OCI-LY1 (cell line): ENCODE measurements at regions not wholly inside any gene's neighbourhood (a gene's known extent, or its start where the extent isn't known, plus 50 kb on each side); places are given as distances from the start of the nearest gene placed in this dataset.

Experiments used
- H2AFZ ChIP-seq: fragments of 200-600 bp; sonication (generic), shearing (Covaris generic); 2 replicates; pipeline ENCODE4 v1.6.0; 2014; ENCODE audit warnings: antibody characterized with exemption, mild to moderate bottlenecking, low read length
- H3F3A ChIP-seq: fragments of 200-600 bp; sonication (generic), shearing (Covaris generic); 2 replicates; pipeline ENCODE4 v1.6.0; 2014; ENCODE audit warnings: mild to moderate bottlenecking, antibody characterized with exemption, low read length, moderate library complexity; ENCODE audit not compliant: insufficient read depth
- H3K27ac ChIP-seq: fragments of 200-600 bp; sonication (generic); 2 replicates; pipeline ENCODE4 v1.5.1; 2014; ENCODE audit warnings: low read length, mixed run types, mild to moderate bottlenecking, low read depth; ENCODE audit not compliant: poor library complexity, severe bottlenecking
- H3K27me3 ChIP-seq: fragments of 200-600 bp; sonication (generic); 2 replicates; pipeline ENCODE4 v1.6.0; 2014; ENCODE audit warnings: antibody characterized with exemption, mild to moderate bottlenecking, low read length, moderate library complexity; ENCODE audit not compliant: insufficient read depth
- H3K36me3 ChIP-seq: fragments of 200-600 bp; sonication (generic); 2 replicates; pipeline ENCODE4 v1.6.1; 2014; ENCODE audit warnings: mild to moderate bottlenecking, antibody characterized with exemption, low read length, moderate library complexity, mixed read lengths; ENCODE audit not compliant: insufficient read depth
- H3K4me1 ChIP-seq: fragments of 200-600 bp; sonication (generic); 2 replicates; pipeline ENCODE4 v1.5.1; 2014; ENCODE audit warnings: mild to moderate bottlenecking, low read length, moderate library complexity; ENCODE audit not compliant: insufficient read depth, severe bottlenecking
- H3K4me2 ChIP-seq: fragments of 200-600 bp; sonication (generic), shearing (Covaris generic); 2 replicates; pipeline ENCODE4 v1.6.1; 2014; ENCODE audit warnings: low read length
- H3K4me3 ChIP-seq: fragments of 200-600 bp; sonication (generic); 2 replicates; pipeline ENCODE4 v1.5.1; 2014; ENCODE audit warnings: low read length, low read depth, mild to moderate bottlenecking, mixed read lengths; ENCODE audit not compliant: poor library complexity, severe bottlenecking
- H3K79me2 ChIP-seq: fragments of 200-600 bp; shearing (Covaris generic); 2 replicates; pipeline ENCODE4 v1.6.1; 2016; ENCODE audit warnings: mixed run types, low read length, mixed read lengths; ENCODE audit not compliant: insufficient read depth
- H3K9ac ChIP-seq: fragments of 200-600 bp; sonication (generic), shearing (Covaris generic); 2 replicates; pipeline ENCODE4 v1.6.1; 2014; ENCODE audit warnings: mild to moderate bottlenecking, low read length, mixed read lengths
- H3K9me2 ChIP-seq: fragments of 200-600 bp; sonication (generic), shearing (Covaris generic); 2 replicates; pipeline ENCODE4 v1.6.1; 2014; ENCODE audit warnings: low read depth, mild to moderate bottlenecking, low read length, mixed read lengths
- H3K9me3 ChIP-seq: fragments of 200-600 bp; shearing (Covaris generic); 2 replicates; pipeline ENCODE4 v1.6.1; 2014; ENCODE audit warnings: low read length, mixed read lengths
- H4K20me1 ChIP-seq: fragments of 200-600 bp; sonication (generic), shearing (Covaris generic); 2 replicates; pipeline ENCODE4 v1.6.0; 2016; ENCODE audit warnings: mild to moderate bottlenecking, low read length; ENCODE audit not compliant: insufficient read depth
- CTCF ChIP-seq: fragments of 200-600 bp; sonication (generic), shearing (Covaris generic); IDR thresholded peaks from 2 replicates; pipeline ENCODE4 v1.5.1; 2017; ENCODE audit warnings: mild to moderate bottlenecking, antibody characterized with exemption, low read length, moderate library complexity, mixed read lengths
- EZH2 ChIP-seq: fragments of 200-600 bp; sonication (generic), shearing (Covaris generic); IDR thresholded peaks from 2 replicates; pipeline ENCODE4 v1.8.0; 2017; ENCODE audit warnings: borderline replicate concordance, mixed run types, mild to moderate bottlenecking, antibody characterized with exemption, low read length, moderate library complexity, mixed read lengths

DNA sequence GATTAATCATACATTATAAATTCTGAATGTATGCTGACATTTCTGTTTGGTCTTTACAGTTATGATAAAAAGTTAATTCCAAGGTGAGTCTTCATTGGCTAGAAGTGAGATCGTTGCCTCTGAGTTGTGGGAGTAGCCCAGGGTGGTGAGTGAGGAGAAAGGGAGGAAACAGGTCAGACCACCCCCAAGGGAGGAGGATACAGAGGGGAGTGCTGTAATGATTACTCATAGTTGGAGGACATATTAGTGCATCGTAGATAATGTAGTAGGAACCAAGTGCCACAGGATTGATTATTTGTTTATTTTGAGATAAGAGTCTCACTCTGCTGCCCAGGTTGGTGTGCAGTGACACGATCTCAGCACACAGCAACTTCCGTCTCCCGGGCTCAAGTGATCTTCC, 672.2 kb downstream of the INHBA start:
- no peak for TF ChIP-seq CTCF
- no peak for TF ChIP-seq EZH2
- Histone ChIP-seq H4K20me1 (no peaks in the 10 kb centered on the region), H2AFZ (no peak overlapping the region), H3K9ac (no peak overlapping the region), H3K27ac (no peak overlapping the region), H3K4me3 (no peak overlapping the region), H3K27me3 (no peaks in the 10 kb centered on the region), H3K36me3 (no peaks in the 10 kb centered on the region), H3K9me3 (no peaks in the 10 kb centered on the region), H3K79me2 (no peaks in the 10 kb centered on the region), H3K4me2 (no peak overlapping the region), H3F3A (no peaks in the 10 kb centered on the region), H3K9me2 (no peaks in the 10 kb centered on the region), H3K4me1 (no peaks in the 10 kb centered on the region)

DNA sequence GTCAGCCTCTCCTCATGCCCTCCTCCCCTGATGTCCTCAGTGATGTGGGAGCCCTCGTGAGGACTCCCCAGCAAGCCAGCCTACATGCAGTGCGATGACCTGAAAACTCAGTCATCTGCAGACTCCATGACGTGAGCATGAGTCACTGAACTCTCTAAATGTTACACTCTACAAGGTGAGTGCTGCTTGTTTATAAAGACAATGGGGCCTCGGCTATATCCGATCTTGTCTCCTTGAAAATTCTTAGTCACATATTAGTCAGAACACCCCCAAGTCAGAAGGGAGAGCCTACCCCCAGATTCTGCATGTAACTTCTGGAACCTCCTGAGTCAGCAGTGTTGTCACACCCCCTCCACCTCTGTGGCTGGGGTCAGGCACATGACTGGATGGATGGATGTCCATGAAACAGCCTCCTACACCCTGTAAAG, 673.8 kb downstream of the INHBA start:
- no peaks in the 10 kb centered on the region for H3K9me3 ChIP-seq
- H3K4me1 ChIP-seq: no peaks in the 10 kb centered on the region
- no peaks in the 10 kb centered on the region for H4K20me1 ChIP-seq
- H3K79me2 ChIP-seq: no peaks in the 10 kb centered on the region
- no peaks in the 10 kb centered on the region for H3K9me2 ChIP-seq
- H3F3A ChIP-seq: no peaks in the 10 kb centered on the region
- no peaks in the 10 kb centered on the region for H3K27me3 ChIP-seq
- H2AFZ ChIP-seq: no peak overlapping the region
- H3K4me2 ChIP-seq: no peak overlapping the region
- no peak overlapping the region for H3K27ac ChIP-seq
- TF ChIP-seq EZH2 (no peak), CTCF (no peak)
- H3K4me3 ChIP-seq: no peak overlapping the region
- no peak overlapping the region for H3K9ac ChIP-seq
- no peaks in the 10 kb centered on the region for H3K36me3 ChIP-seq

DNA sequence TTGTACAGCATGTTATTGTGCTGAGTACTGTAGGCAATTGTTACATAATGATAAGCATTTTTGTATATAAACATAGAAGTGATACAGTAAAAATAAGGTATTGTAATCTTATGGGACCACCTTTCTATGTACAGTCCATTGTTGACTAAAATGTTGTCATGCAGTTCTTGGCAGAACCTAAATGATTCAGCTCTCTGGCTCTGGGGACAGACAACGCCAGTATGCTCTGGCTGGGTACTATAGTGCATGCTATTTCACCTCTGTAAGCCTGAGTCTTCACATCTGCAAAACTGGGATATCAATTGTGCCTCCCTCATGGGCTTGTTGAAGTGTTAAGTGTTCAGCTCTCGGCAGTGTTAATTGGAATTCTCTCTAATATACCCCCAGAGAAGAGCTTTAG, 674.3 kb downstream of the INHBA start:
- Histone ChIP-seq H3K9me3 (no peaks in the 10 kb centered on the region), H3K4me1 (no peaks in the 10 kb centered on the region), H3F3A (no peaks in the 10 kb centered on the region), H3K4me3 (no peak overlapping the region), H3K27me3 (no peaks in the 10 kb centered on the region), H3K36me3 (no peaks in the 10 kb centered on the region), H3K9me2 (no peaks in the 10 kb centered on the region), H3K79me2 (no peaks in the 10 kb centered on the region), H3K4me2 (no peak overlapping the region), H3K9ac (no peak overlapping the region), H3K27ac (no peak overlapping the region), H2AFZ (no peak overlapping the region), H4K20me1 (no peaks in the 10 kb centered on the region)
- no peak for TF ChIP-seq CTCF
- no peak for TF ChIP-seq EZH2
